ENCODE measurements at regions not wholly inside any gene's neighbourhood (a gene's known extent, or its start where the extent isn't known, plus 50 kb on each side); places are given as distances from the start of the nearest gene placed in this dataset.
"Not testable (repeated sequence)": the region's sequence is repeated elsewhere in the genome, so short reads cannot be mapped to it uniquely, and the experiment has no call there.

DNA sequence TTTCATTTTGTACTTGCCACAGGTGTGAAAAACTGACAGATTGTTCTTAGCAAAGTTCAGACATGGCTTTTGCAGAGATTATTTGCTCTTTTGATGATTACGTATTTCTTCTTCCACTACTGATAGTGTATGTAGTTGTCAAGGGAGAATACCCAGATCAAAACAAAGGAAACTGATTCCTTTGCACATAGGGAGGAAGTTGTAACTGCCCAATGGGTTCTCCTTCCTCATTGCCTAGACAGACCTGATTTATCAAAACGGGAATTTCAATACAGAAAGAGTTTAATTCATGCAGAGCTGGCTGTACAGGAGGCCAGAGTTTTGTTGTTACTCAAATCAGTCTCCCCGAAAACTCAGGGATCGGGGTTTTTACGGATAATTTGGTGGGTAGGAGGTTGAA lies 214.7 kb downstream of the BCAS1 start:
- DNase-seq: no peak

GRCh38 chr20:53854609-53854926 lies 215.8 kb downstream of the BCAS1 start:
- DNase-seq: not testable (repeated sequence)

DNA sequence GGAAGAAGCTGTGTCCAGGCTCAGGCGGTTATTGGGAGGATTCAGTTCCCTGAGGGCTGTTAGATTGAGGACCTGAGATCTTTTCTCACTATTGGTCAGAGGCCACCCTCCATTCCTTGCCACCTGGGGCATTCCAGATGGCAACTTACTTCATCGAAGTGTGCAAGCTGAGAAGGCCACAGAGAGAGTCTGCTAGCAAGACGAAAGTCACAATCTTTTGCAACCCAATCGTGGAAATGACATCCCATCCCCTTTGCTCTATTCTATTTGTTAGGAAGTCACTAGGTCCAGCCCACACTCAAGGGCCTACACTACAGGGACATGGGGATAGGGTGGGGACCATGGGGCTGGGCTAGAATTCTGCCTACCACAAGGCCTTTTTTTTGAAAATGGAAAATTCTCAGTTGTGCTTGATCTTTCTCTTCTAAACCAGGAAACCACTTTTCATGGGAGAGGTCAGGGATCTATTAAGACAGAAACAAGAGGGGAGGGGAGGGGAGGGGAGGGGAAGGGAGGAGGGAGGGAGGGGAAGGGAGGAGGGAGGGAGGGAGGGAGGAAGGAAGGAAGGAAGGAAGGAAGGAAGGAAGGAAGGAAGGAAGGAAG lies 217.2 kb downstream of the BCAS1 start:
- DNase-seq: no peak

- no peak for DNase-seq
These were observed 217.7 kb downstream of the BCAS1 start for GRCh38 chr20:53852691-53853090.

GRCh38 chr20:53852014-53852413 lies 218.4 kb downstream of the BCAS1 start:
- DNase-seq: no peak

DNA sequence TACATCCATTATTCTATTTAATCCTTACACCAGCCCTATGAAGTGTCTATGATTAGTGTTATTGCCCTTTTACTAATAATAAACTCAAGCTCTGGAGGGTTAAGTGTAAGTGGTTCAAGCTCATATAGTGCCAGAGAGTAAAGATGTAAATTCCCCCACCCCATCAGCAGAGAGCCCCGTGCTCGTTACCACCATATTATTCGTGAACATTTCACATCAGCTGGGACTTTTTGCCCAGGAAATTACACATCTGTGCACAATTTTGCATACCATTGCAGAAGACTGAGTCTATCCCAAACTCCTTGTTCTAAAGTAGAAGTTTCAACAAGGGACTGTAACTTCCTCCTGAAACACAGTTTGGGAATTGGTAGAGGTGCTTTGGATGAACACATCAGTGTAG lies 220.1 kb downstream of the BCAS1 start:
- no peak for DNase-seq

DNA sequence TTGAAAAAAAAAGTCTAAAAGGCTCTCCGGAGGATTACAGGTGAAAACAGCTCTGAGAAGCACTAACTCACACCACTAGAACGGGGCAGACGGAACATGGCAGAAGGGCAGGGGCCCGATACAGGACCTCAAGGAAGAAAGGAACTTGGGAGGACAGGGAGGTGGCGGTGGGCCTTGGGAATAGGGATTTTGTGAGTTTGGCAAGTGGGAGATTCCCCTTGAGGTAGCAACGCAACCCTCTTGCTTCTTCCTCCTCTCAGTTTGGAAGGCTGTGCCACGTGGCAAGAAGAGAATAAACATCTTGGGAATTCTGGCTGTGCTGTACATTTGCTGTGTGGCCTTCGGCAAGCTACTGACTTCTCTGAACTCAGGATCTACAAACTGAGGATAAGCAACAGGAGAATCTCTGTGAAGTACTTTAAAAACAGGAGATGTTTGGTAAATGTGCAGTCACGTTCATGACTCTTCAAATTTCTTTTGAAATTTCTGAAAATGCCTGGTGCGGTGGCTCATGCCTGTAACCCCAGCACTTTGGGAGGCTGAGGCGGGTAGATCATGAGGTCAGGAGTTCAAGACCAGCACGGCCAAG lies 220.8 kb downstream of the BCAS1 start:
- DNase-seq: no peak

GRCh38 chr20:53848304-53848703 lies 222.1 kb downstream of the BCAS1 start:
- DNase-seq: no peak

GRCh38 chr20:53847837-53848170 lies 222.6 kb downstream of the BCAS1 start:
- peak; percentile 66 for DNase-seq

DNA sequence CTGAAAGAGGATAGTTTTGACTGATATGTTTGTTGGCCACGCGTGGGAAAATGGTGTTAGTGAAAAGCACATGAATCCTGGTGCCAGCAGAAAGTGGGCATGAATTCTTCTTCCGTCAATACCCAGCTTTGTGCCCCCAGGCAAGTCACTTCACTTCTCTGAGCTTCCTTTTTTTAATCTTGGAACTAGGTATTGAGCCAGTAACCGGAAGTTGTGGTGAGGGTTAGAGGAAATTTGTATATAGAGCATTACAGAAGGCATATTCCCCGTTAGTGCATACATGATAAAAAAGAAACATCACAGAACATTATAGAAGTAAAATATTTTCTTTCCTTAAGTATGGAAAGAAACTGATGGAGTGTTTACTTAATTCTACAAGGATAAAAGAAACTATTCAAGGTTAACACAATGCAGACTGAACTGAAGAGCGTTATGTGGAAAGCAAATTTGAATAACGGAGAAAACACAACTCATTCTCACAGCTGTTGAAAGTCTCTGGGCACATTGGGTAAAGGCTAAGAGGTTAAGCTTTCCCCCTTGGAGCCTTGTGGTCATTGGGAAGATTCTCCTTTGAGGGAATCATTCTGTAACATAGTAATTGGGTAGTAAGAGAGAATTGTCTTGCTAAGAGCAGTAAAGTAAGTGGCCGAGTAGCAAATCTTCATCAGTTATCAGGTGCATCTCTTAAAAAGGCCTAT lies 223.1 kb downstream of the BCAS1 start:
- DNase-seq: peak; percentile 84

GRCh38 chr20:53846640-53847039 lies 223.8 kb downstream of the BCAS1 start:
- DNase-seq: no peak

GRCh38 chr20:53845980-53846379 lies 224.4 kb downstream of the BCAS1 start:
- DNase-seq: no peak

DNA sequence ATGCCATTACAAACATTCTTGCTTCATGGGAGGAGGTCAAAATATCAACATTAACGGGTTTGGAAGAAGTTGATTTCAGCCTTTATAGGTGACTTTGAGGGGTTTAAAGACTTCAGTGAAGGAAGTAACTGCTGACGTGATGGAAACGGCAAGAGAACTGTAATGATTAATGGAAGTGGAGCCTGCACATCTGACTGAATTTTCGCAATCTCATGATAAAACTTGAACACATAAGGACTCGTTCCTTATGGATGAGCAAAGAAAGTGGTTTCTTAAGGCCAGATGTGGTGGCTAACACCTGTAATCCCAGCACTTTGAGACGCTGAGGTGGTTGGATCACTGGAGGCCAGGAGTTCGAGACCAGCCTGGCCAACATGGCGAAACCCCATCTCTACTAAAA lies 226.1 kb downstream of the BCAS1 start:
- no peak for DNase-seq

GRCh38 chr20:53843645-53844044 lies 226.7 kb downstream of the BCAS1 start:
- no peak for DNase-seq

DNA sequence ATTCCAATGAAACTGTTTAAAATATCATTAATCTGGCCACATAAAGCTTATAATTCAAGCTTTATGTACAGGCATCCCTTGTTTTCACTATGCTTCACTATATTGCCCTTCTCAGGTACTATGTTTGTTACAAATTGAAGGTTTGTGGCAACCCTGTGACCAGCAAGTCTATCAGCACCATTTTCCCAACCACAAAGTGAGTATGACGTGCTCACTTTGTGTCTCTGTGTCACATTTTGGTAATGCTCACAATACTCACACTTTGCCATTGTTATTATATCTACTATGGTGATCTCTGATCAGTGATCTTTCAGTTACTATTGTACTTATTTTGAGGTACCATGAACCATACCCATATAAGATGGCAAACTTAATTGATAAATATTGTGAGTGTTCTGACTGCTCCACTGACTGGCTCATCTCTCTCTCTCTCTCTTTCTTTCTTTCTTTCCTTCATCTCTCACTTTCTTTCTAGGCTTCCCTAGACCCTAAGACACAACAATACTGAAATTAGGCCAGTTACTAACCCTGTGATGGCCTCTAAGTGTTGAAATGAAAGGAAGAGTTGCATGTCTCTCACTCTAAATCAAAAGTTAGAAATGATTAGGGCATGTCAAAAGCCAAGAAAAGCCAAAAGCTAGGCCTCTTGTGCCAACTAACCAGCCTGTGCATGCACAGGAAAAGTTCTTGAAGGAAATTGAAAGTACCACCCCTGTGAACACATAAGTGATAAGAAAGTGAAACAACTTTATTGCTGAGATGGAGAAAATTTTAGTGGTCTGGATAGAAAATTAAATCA lies 227.9 kb downstream of the BCAS1 start:
- no peak for DNase-seq

GRCh38 chr20:53841741-53842140 lies 228.7 kb downstream of the BCAS1 start:
- no peak for DNase-seq

DNA sequence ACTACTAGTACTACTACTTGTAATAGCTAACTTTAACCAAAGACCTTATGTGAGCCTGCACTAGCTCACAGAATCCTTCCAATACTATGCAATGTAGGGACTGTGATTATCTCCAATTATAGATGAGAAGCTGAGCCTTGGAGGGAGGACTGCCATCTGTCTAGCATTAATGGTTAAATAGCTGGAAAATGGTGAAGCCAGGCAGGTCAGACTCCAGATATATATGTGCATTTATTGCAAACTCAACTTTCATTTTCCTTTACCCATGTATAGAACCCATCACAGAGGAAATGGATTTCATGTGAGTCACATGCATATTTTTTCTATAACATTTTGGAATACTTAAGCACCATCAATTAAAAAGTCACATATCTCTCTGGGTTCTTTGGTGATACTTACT lies 229.9 kb downstream of the BCAS1 start:
- DNase-seq: no peak

DNA sequence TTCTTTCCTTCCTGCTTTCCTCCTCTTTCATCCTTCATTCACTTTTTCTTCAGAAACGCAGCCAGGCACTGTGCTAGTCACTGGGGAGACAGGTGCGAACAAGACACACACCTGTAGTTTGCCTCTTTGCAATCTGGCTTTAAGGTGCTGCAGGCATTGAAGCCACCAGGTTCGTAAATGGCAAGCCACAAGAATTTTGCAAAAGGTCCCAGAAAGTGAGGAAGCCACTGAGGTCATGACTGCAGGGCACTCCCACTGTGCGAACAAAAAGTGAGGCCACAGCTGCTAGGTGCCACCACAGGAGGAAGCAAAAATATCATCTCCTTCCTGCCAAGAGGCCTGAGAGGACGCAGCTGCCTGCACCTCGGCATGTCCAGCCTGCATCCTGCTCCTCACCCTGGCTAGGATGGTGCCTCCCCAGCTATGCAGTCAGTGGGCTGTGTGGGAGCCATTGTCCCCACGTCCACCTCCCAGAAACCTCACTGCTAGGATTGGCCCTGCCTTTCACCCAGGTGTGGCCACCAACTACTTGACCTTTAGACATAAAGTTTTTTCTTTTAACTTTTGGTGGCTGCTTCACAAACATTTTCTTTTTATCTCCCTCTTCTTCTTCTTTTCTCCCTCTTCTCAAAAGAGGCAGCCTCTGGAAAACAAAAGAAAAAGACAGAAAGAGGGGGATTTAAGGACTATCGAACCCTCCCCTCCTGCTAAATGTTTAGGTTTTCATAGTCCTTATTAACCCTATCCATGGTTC lies 230.8 kb downstream of the BCAS1 start:
- peak; percentile 92 for DNase-seq

DNA sequence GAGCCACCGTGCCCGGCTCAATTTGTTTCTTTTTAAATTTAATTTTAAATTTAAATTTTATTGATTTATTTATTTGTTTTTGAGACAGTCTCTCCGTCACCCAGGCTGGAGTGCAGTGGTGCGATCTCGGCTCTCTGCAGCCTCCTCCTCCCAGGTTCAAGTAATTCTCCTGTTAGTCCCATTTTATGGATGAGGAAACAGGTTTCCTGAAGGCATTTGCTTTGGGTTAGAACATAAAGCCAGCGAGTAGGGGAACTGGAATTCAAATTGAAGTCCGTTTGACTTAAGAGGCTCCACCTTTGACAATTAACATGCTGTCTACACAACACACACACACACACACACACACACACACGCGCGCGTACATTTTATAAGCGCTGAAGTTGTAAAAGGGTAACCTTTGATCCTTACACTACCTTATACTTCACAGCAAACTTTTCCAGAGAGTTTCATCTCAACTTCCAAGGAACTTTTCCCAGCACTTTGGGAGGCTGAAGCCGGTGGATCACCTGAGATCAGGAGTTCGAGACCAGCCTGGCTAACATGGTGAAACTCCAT lies 232.0 kb downstream of the BCAS1 start:
- no peak for DNase-seq

- DNase-seq: no peak
These were observed 233.1 kb downstream of the BCAS1 start for GRCh38 chr20:53837126-53837826.

DNA sequence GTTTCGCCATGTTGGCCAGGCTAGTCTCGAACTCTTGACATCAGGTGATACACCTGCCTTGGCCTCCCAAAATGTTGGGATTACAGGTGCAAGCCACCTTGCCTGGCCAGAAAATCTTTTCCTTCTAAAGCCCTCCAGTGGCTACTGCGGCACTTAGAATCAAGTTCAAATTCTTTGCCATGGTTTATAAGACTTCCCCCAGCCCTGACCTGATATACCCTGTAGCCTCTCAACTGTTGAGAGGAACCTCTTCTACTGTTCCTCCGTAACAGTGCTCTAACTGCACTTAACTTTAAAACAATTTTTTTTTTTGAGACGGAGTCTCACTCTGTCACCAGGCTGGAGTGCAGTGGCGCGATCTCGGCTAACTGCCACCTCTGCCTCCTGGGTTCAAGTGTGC lies 235.6 kb downstream of the BCAS1 start:
- no peak for DNase-seq

GRCh38 chr20:53834062-53834442 lies 236.3 kb downstream of the BCAS1 start:
- DNase-seq: no peak
